Stimulated activated CD8-positive, alpha-beta memory T cell treated with anti-CD3 and anti-CD28 coated beads, Interleukin-12 subunit alpha, Interleukin-12 subunit beta, amount 100 ng/mL, for 4 hours (primary cell): ENCODE measurements at regions not wholly inside any gene's neighbourhood (a gene's known extent, or its start where the extent isn't known, plus 50 kb on each side); places are given as distances from the start of the nearest gene placed in this dataset.

Experiments
- DNase-seq: peaks from one replicate; pipeline ENCODE4 v3.0.0-alpha.2; 2020; ENCODE audit warnings: low read depth

DNA sequence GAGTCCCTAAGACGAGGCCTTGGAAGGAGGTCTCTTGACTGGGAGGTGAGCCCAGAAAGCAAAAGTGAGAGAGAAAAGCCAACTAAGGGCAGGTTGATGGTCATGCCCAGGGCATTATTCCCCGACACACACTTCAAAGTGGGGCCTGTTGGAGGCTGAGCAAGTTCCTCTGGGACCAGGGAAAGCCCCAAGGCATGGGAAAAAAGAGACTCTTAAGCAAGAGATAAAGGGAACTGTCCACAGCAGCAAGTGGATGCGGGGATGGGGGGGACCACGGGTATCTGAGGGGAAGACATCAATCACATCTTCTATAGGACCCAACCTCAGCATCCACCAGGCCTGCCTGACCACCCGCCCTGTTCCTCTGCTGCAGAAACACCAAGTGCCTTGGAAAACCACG lies 119.9 kb upstream of the MAFB start:
- no peak for DNase-seq

DNA sequence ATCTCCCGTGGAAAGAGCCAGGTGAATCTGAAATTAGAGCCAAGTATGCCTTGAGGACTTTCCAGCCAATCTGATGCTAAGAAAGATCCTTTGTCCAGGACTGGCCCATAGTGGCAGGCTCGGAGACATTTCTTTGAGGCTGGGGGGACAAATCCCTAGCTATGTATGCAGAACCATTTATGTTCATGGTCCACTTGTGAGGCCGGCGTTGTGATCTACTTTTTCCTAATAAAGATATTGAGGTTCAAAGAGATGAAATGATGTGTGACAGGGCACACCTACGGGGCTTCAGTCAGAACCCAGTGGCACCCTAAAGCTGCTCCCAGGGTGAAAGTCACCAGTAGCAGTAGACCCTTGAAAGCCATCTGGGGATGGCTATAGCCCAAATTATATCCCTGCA lies 120.3 kb upstream of the MAFB start:
- DNase-seq = no peak

DNA sequence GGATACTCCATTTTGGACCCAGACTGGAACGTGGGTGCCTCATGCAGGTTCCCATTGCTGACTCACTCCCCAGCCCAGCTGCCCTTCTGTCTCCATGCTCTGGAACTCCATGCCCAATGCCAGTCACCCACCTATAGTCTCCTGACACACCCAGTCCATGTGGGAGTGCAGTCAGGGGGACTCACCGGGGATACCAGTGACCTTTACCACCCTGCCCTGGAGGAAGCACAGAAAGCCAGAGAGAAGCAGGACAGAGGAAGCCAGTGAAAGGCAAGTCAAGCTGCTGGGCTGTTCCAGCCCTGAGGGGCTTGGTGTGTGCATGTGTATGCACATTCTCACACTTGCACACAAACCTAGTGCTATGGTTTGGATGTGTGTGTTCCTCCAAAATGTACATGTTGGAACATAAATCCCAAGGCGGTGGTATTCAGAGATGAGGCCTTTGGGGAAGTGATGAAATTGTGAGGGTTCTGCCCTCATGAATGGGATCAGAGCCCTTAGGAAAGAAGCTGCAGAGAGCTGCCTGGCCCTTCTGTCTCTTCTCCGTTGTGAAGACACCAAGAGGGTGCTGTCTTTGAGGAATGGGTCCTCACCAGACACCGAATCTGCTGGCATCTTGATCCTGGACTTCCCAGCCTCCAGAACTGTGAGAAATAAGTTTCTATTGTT lies 121.4 kb upstream of the MAFB start:
- DNase-seq = no peak

DNA sequence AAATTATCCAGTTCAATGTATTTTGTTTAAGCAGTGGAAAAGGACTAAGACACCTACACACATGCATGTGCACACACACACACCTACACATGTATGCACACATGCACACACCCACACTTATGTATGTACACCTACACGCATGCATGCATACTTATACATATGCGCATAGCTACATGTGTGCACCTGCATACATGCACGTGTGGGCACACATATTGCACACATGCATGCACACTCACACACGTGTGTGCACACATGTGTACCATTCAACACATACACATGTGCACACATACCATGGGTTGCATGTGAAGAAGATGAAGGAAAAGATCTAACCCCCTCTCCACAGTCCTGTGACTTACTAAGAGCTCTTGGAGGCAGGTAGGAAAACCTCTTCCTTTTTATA lies 122.0 kb upstream of the MAFB start:
- DNase-seq = no peak

DNA sequence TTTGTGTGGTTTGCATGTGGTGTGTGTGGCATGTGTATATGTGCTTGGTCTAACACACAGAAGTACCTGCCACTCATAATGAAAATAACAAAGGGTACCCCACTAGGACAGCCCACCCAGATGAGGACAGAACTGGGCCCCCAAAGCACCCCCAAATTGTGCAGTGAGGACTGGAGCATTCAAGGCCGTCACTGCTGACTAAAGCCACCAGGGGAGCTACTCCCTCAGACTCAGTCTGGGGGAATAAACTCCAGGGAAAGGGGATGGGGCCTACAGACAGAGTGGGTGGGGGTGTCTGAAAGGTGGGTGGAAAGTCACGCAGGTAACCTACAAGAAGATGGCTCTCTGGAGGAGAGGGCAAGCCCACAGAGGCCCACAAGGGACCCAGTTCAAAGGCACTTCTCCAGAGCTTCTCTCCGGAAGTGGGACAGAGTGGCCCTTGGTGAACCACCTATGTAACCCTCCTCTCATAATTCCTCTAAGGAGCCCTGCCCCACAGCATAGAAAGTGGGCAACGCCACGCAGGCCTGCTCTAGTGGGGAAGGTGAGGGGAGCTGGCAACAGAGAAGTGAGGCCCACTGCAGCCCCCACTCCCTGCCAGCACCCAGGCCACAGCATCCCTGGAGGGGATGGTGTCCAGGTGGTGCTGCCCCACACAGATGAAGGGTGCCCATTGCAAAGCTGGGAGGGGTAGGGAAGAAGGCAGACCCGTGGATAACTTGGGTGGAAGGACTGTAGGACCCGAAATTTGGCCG lies 122.8 kb upstream of the MAFB start:
- no peak for DNase-seq

DNA sequence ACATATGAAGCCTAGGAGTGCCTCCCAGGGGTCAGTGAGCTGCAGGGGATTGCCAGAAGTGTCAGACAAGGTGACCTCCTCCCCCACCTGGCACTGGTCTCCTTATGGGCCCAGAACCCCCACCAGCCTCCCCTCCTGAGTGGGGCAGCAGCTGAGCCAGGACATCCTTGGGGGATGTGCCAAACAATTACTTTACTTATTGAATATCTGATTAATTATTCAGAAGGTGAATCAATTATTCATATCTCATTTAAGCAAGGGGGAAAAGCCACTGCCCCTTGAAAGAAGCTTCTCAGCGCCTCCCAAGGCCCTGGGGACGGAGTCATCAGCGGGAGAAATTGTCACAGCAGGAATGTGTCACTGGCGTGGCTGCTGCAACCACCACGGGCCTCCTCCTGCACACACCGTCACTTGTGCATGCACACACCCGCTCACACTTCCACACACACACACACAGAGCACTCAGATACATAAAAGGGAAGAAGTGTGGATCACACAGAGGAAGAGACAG lies 123.4 kb upstream of the MAFB start:
- no peak for DNase-seq

DNA sequence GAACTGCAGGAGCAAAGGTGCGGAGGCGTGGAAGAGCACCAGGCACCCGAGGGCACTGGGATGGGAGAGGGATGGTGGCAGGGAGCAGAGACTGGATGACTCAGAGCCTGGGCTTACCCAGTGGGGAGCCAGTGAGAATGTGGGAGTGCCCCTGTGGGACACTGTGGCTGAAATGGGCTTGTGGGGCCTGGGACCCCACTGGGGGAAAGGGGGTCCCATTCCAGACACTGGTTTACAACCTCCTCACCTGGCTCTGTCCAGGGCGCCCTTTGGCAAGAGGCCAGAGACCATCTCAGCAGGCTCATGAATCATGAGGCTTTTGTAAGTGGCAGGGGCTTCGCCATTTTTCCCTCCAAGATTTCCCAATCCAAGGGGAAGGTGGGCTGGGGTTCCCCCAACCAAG lies 124.0 kb upstream of the MAFB start:
- no peak for DNase-seq

DNA sequence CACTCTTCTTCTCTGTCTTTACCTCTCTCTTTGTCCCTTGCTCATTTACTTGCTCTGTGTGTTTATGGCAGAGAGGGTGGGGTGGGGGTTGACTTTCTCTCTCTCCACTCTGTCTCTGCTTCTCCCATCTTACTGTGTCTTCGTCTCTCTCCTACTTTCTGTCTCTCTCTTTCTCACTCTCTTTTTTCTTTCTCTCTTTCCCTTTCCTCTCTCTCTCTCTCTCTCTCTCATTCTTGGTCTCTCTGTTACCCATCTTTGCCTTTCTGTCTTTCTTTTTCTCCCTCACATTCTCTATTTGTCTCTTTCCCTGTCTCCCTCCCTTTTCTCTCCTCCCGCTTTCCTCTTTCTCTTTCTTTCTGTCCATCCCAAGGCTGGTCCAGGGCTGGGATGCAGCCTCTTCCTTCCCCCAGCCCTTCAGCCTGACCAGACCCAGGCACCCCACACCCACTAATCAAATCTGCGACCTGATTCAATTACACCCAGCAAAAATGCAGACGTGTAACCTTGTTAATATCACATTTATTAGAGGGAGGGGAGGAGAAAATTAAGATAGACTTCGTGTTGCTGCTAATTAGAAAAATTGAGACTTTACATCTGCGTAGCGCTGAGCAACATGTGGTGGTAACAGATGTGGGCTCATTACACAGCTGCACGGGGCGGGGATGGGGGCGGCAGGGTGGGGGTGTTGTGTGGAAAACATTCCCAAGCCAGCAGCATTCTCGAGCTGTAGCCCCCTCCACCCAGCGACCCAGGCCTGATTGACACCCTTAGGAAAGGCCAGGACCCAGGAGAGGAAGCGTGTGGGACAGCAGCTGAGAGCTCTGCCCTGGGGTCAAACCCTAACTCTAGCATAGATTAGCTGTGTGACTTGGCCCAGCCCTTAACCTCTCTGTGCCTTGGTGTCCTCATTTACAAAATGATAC lies 124.9 kb upstream of the MAFB start:
- no peak for DNase-seq

DNA sequence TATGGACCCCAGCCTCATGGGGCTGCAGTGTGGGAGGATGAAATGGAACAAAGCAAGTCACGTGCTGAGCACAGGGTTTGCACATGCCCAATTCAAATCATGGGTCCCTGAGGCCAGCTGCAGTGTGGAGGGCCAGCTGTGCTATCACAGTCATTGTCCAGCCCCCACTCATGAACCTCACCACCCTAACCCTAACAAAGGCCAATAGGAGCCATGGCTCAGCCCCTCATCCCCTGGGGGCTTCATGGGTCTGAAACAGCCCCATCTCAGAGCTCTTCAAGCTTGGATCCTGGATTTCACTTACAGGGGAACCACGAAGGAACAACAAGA lies 125.6 kb upstream of the MAFB start:
- no peak for DNase-seq

DNA sequence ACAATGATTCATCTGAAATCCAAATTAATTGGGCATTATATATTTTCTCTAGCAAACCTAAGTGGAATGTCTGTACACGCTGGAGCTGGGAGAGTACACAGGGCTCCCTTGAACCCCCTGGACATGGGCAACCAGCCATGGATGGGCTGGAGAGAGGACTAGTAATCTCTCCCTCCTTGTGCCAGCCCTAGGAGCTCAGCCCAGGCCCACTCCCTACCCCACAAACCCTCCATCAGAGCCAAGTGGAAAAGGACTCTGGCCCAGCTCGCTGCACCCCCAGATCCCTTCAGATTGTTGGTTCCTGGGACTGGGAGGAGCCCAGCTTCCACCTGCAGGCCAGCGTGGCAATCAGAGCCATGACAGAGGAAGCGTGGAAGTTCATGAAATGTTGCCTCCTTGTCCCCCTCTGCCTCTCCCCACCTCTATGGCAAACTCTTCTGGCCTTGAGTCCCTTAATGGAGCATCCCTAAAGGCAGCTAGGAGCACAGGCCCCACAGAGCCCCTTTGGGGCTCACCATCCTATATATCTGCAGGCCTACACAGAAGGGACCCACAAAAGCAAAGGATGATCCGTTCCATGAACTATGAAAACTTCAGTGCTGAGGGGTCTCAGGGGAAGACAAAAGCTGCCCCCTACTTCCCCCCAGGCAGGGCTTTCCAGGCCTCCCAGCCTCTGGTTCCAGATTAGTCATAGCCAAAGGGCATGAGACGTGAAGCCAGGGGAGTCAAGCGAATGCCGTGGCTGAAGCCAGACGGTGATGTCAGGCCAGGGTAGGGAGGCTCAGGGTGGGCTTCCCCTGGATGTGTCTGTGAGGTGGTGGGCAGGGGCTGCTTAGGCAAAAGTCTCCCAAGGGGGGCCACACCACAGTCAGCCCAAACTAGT lies 126.4 kb upstream of the MAFB start:
- no peak for DNase-seq

DNA sequence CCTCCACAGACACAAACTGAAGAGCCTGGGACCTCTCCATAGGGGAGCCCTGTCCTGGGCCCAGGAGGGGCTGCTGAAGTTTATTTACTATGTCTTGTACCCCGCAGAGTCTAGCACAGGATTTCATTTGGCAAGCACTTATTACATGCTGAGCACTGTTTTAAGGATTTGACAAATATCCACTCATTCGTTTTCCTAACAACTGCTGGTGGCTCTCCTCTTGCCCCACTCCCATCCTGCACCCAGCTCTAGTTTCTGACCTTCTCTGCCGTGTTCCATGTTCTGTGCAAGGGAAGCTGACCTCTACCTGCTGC lies 127.0 kb upstream of the MAFB start:
- DNase-seq = no peak

DNA sequence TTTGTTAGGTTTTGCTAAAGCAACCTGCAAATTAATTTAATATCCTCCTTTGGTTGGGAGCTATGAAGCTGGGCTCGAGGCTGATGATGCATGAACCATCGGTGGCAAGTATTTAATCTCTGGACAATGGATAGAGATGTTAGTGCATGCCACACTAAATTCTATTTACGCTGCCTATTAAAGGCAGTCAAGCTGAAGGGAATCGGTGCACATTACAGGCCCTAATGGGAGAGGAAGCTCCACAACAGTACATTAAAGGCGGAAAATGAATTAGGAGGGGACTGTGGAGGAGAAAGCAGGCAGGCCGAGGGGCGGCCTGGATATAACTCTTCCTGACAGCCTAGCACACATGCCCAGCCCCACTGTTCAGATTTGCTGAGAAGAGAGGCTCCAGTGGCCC lies 132.4 kb upstream of the MAFB start:
- no peak for DNase-seq

DNA sequence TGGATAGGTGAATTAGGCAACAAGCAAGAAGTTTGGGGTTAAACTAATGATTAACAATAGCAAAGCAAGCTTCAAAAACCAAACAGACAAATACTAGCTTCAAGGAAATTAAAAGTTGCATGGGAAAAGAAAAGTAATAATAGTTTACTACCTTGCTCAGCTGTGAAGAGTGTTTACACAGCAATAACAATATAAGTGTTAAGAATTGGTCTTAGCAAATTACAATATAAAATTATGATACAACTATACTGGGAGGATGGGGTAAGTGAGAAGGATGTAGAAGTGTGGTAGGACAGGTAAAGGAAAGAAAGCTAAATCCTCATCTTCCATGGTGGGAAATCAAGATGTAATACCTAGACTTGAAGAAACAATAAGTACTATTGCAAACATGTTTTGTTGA lies 137.7 kb upstream of the MAFB start:
- no peak for DNase-seq

DNA sequence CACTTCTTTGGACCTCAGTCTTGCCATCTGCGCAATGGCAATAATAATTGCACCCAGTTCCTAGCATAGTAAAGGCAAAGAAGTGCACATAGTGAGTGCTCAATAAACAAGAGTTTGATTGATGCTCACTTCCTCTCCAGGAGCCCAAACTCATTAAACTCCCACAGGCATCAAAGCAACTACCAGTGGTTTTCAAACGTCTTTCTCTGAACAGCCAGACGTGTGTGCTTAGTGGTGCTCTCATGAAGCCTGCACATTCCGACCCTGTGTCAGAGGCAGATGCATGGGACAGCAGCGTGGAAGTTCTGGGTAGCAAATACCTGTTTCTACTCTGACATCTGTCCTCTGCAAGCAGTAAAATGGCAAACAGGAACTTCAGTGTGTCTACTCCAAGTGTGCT lies 146.3 kb upstream of the MAFB start:
- DNase-seq = no peak

DNA sequence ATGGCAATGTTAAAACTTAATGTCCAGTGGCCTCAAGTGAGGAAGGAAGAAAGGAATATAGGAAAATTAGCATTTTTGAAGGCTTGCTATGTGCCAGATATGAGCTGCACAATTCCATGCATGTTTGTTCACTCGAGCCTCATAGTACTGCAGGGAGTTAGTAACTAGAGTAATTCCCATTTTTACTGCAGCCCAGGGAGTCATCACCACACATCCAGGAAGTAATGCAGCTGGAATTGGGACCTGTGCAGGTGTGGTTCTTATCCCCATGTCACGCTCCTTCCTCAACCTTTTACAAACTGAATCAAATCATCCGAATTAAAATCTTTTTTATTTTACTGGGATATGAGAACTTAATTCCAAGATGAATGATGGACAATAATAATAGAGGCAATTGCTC lies 149.5 kb upstream of the MAFB start:
- DNase-seq = no peak

DNA sequence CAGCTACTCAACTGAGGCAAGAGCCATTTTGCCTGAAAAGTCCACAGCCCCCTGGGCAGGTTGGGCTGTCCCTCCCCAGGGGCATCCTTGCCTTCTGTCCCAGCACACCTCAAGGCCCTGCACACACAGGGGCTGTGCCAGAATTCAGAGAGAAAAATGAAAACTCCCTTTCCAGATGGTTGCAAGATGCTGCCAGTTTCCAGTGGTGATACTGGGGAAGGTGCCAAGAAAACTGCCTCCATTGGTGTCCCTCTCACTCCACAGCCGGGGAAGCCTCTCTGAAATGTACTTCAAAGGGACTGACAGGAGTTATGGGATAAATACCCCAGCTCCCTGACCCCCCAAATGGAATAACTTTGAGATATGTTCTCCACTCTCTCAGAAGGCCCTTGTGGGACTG lies 154.2 kb upstream of the MAFB start:
- no peak for DNase-seq

DNA sequence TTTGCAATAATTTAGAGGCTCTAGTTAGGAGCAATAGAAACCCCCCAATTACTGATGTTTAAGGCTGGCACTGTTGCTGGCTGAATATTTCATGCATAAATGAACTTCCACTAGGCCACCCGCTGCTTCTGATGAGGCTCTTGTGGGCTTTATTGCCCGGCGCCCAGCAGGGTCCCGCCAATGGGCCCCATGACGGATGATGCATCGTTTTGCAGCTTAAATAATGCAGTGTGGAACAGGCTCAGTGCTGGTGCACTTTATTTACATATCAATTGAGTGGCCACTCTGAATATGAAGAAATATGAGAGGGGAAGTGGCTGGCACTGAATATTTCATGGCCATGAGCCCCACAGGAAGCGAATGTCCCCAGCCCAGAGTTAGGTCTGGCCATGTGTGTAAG lies 155.3 kb upstream of the MAFB start:
- no peak for DNase-seq

DNA sequence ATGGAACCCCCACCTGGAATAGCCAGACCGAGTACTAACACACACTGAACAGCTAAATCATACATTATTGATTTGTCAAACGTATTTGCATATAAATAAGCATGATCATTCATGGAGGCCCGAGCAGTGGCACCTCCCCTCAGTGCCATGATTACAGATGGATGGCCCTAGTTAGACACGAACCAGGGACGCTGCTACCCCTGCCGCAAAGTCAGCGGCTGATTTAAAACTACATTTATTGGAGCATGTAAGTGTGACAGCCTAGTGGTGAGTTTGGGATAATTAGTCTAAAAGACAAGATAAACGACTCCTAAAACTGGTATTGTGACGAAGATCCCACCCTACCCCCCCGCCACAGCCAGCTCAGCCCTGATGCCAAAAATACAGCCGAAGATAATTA lies 159.1 kb upstream of the MAFB start:
- no peak for DNase-seq

DNA sequence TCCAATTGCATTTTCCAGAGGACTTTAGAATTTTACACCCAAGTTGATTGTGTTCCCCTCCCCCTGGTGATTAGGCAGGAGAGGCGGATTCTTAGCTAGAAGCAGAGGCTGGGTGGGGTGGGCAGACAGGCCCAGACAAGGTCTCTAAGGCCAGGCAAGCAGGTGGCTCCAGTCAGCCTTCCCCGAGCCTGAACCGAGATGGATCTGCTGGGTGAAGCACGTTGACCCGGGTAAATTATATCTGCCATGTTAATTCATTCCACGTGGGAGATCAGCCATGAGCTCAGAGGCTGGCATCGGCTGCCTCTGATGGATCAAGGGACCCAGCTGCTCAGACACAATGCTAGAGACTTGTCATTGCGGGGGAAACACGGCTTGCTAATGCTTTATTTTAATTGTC lies 159.5 kb upstream of the MAFB start:
- DNase-seq = no peak

DNA sequence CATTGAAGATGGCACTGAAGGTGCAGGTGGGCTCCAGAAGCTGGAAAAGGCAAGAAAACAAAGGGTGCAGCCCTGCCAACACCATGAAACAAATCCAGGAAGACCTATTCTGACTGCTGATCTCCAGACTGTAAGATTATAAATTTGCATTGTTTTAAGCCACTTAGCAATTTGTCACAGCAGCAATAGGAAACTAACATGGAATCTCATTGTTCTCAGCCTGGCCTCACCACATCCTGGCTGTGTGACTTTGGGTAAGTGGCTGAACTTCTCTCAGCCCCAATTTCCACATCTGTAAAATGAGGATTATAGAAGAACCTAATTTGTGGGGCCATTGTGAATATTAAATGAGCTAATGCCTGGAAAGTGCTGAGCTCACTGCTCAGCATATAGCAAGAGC lies 160.4 kb upstream of the MAFB start:
- no peak for DNase-seq

DNA sequence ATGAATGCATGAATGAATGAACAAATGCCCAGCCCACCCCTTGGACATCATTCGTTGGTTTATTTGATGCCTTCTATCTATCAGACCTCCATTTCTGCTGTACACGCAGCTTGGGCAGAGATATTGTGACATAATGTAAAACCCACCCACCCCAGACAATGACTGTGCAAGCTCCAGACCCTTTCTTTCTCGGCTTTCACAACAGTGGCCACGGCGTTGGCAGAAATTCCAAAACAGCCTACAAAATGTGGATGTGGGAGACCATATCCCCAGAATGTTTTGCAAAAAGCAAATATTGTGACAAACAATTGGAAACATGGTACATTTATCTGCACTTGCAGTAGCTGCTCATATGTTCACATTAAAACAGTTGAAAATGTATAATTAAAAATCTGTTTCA lies 162.0 kb upstream of the MAFB start:
- DNase-seq = no peak

DNA sequence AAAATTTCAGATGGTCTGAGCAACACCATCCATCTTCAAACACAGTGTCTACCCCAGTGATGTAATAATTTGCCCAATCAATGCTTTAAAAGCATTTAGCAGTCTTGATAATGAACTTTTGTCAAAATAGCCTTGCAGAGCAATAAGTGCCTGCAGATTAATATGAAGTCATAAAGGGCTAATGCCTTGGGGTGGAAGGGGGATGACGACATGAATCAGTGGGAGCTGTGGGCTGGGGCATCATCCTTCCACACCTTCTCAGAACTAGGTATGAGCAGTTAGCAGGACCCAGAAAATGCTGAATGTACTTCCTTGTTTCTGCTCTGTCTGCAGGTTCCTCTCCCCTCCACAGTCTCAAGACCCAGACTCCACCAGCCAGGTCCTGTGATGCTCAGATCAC lies 166.2 kb upstream of the MAFB start:
- no peak for DNase-seq
